ENCODE measurements at regions not wholly inside any gene's neighbourhood (a gene's known extent, or its start where the extent isn't known, plus 50 kb on each side); places are given as distances from the start of the nearest gene placed in this dataset.

- H2AFZ ChIP-seq (ENCODE audit: low read depth, low read length, poor library complexity, severe bottlenecking), result no peak overlapping the region
- no TSS peak for BruUV-seq (replicated peaks)
- intact Hi-C loops (cut with micrococcal nuclease), result no loop called here
- no peaks in the 10 kb centered on the region for H3K9me3 ChIP-seq (ENCODE audit: control insufficient read depth in 1 of 2, insufficient read depth in 1 of 2, low read depth in 1 of 2, low read length in 2 of 2)
- no peak overlapping the region for H3K27ac ChIP-seq (ENCODE audit: low read depth, low read length)
- CTCF ChIA-PET, result no interaction called here
- DNase-seq (ENCODE audit: low read depth, low spot score) (no peak), ATAC-seq (no peak)
- no peaks in the 10 kb centered on the region for H3K79me2 ChIP-seq (ENCODE audit: insufficient read depth, low read length)
- no peaks in the 10 kb centered on the region for H3K27me3 ChIP-seq (ENCODE audit: insufficient read depth, low read length)
- POLR2A ChIA-PET, result no interaction called here
- H3K4me2 ChIP-seq (ENCODE audit: low read length), result no peak overlapping the region
- RAD21 ChIA-PET (ENCODE audit: low non-redundant PET in 1 of 2, low total read pairs in 2 of 2, uncharacterized antibody in 2 of 2, unreplicated experiment in 2 of 2), result no interaction called here
- no peak overlapping the region for H3K4me3 ChIP-seq (replicated peaks in 1 of 2; ENCODE audit: low read depth in 1 of 2, low read length in 2 of 2)
- no peaks in the 10 kb centered on the region for H3K36me3 ChIP-seq (ENCODE audit: control insufficient read depth in 1 of 2, insufficient read depth in 2 of 2, low read length in 2 of 2)
- no peak for TF ChIP-seq SRF (IDR thresholded peaks at IDR 0.05; ENCODE audit: low read depth)
- TF ChIP-seq ELF1 (IDR thresholded peaks at IDR 0.05; ENCODE audit: borderline replicate concordance, low read depth), result no peak
- TF ChIP-seq REST (IDR thresholded peaks at IDR 0.05; ENCODE audit: low read depth), result no peak
- TF ChIP-seq, protein P1, sequence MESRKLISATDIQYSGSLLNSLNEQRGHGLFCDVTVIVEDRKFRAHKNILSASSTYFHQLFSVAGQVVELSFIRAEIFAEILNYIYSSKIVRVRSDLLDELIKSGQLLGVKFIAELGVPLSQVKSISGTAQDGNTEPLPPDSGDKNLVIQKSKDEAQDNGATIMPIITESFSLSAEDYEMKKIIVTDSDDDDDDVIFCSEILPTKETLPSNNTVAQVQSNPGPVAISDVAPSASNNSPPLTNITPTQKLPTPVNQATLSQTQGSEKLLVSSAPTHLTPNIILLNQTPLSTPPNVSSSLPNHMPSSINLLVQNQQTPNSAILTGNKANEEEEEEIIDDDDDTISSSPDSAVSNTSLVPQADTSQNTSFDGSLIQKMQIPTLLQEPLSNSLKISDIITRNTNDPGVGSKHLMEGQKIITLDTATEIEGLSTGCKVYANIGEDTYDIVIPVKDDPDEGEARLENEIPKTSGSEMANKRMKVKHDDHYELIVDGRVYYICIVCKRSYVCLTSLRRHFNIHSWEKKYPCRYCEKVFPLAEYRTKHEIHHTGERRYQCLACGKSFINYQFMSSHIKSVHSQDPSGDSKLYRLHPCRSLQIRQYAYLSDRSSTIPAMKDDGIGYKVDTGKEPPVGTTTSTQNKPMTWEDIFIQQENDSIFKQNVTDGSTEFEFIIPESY (IDR thresholded peaks at IDR 0.05; ENCODE audit: extremely low read depth, insufficient replicate concordance, low read length), result no peak
- no peak for TF ChIP-seq ZFX (IDR thresholded peaks at IDR 0.05)
- TF ChIP-seq EZH2 (IDR thresholded peaks at IDR 0.05), result no peak
- TF ChIP-seq JUND (IDR thresholded peaks at IDR 0.05), result no peak
- no peak for TF ChIP-seq CBX3 (IDR thresholded peaks at IDR 0.05; ENCODE audit: low read depth)
- TF ChIP-seq ATF3 (IDR thresholded peaks at IDR 0.05), result no peak
- TF ChIP-seq MAX (IDR thresholded peaks at IDR 0.05), result no peak
- TF ChIP-seq FOSL1 (IDR thresholded peaks at IDR 0.05; ENCODE audit: low read depth), result no peak
- no peak for TF ChIP-seq POLR2A (IDR thresholded peaks at IDR 0.05; ENCODE audit: borderline replicate concordance, extremely low read depth, insufficient read depth, insufficient read length)
- no peak for TF ChIP-seq SP1 (IDR thresholded peaks at IDR 0.05; ENCODE audit: low read depth)
- TF ChIP-seq YY1 (IDR thresholded peaks at IDR 0.05; ENCODE audit: extremely low read depth, insufficient replicate concordance, low read depth, low read length), result no peak
- no peak for TF ChIP-seq RAD21 (IDR thresholded peaks at IDR 0.05; ENCODE audit: low read depth)
- TF ChIP-seq TCF7L2 (IDR thresholded peaks at IDR 0.05; ENCODE audit: borderline replicate concordance, extremely low read depth, insufficient read depth, insufficient read length), result no peak
- H3K9me2 ChIP-seq (ENCODE audit: insufficient read depth), result no peaks in the 10 kb centered on the region
- H3K4me1 ChIP-seq (ENCODE audit: control insufficient read depth in 1 of 2, insufficient read depth in 2 of 2, low read length in 2 of 2), result no peaks in the 10 kb centered on the region
- no peak overlapping the region for H3K9ac ChIP-seq (ENCODE audit: low read length)
- H4K20me1 ChIP-seq (ENCODE audit: insufficient read depth), result no peaks in the 10 kb centered on the region
Measured at GRCh38 chr2:12254280-12254860, 462.4 kb upstream of the TRIB2 start.
